GM04503 (cell line): ENCODE measurements at regions not wholly inside any gene's neighbourhood (a gene's known extent, or its start where the extent isn't known, plus 50 kb on each side); places are given as distances from the start of the nearest gene placed in this dataset.
A peak's percentile ranks its signal among the peaks of the same experiment; 100 is the strongest.

Experiments used
- DNase-seq: peaks from one replicate; pipeline ENCODE4 v3.0.0-alpha.2; 2012; ENCODE audit warnings: low read depth

DNA sequence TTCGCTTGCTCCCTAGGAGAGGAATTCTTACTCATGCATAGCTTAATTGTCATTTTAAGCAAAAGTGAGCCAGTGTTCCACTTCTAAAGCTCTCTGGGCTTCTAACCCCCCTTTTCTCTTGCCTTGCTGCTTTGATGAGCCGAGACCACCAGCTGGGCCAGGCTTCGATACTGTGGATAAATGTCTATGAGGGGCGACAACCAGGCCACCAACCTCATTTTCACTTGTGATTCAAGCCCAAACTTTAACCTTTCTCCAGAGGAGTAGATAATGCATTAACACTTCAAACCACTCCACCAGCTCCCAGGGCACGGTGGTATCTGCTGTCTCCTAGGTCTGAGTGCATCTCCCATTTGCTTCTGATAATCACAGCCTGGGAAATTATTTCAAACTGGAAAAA, 205.6 kb downstream of the PSAT1 start:
- no peak for DNase-seq

DNA sequence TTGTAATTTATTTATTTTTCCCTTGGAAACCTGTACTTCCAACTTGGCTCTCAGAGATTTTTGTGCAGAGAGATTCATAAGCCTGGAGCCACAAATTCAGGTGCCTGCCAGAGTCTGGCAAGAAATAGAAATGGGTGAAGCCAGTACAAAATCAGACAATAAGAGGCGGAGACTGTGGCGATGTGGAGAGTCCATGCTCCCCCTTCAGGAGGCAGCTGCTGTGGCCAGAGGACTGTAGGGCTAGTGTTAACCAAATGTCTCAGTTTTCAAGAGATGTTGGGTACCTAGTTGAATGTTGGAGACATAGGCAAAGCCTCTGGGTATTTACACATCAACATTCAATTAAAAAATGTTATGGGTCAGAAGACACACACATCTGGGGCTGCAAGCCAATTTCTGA, 208.6 kb downstream of the PSAT1 start:
- DNase-seq = no peak

GRCh38 chr9:78507037-78507436, 210.1 kb downstream of the PSAT1 start:
- DNase-seq = no peak

- no peak for DNase-seq
Observed at GRCh38 chr9:78510035-78510434, 213.1 kb downstream of the PSAT1 start.

GRCh38 chr9:78515108-78515507, 218.2 kb downstream of the PSAT1 start:
- no peak for DNase-seq

DNA sequence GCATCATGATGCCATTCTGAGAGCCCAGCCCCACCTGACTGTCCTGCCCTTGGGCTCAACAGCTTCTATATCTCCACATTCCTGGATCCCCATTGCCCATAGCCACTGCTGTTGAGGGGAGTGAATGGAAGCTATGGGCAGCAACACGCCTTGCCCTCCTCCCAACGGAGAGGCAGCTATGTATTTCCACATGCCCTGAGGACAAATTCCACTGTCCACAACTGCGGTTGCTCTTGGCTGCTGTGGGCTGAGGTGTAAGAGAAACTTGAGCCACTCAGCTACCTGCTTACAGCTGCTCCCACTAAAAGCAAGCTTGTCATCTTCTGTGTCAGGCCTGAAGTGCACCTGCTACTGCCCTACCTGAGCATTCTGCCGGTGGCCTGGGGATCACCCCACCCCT, 222.9 kb downstream of the PSAT1 start:
- no peak for DNase-seq

DNA sequence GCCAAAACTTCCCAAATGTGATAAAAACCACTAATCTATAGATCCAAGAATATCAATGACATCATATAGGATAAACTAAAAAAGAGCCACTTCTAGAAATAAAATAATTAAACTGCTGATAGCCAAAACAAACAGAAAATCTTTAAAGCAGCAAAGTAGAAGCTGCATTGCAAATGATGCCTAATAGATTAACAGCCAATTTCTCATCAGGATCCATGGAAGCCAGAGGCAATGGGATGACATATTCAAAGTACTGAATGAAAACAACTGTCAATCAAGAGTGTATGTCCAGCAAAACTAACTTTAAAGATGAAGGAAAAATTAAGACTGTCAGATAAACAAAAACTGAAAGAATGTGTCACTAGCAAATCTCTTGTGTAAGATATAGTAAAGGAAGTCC, 224.8 kb downstream of the PSAT1 start:
- no peak for DNase-seq

DNA sequence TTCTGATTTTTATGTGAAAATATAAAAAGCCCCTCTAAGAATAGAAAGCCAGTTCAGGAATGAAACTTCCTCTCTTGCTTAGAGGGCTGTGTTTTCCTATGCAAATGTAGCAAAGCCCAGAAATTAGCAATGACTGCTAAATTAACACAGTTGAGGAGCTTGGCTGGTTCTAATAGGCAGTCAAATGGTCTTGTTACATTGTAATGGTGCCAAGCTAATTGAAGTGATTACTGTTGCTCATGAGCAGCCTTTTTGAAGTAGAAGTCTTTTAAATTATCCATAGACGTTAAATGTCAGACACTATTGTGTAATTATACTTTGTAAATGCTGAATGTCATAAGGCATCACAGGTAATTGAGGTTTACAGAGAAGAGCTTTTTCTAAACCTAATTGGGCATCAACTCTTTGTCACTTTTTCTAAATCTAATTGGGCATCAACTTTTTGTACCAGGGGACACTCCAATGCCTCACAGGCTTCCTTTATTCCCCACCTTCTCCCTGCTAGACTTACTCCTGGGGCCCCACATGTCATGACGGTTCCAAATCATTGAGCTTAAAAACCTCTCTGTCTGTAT, 229.1 kb downstream of the PSAT1 start:
- DNase-seq = no peak

- DNase-seq = no peak
Observed at GRCh38 chr9:78533500-78533899, 236.6 kb downstream of the PSAT1 start.

DNA sequence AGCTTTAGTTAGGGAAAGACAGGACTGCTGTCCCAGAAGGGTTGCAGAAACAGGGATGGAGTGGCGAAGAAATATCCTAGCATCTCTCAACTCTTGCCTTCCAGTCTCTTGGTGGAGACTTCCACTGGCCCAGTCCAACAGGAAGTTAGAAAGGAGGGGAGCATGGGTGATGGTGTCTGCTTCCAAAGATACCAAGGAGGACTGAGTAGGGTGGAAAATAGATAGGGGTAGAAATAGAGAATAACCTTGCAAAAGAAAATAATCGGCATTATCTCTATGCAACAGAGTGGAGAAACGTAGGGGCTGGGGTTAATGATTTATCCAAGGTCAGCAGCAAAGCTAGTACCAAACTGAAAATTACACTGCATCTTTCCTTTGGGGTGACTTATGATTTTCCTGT, 242.3 kb downstream of the PSAT1 start:
- no peak for DNase-seq

GRCh38 chr9:78539904-78540303, 243.0 kb downstream of the PSAT1 start:
- peak; percentile 89 for DNase-seq

GRCh38 chr9:78541868-78542443, 245.0 kb downstream of the PSAT1 start:
- no peak for DNase-seq

DNA sequence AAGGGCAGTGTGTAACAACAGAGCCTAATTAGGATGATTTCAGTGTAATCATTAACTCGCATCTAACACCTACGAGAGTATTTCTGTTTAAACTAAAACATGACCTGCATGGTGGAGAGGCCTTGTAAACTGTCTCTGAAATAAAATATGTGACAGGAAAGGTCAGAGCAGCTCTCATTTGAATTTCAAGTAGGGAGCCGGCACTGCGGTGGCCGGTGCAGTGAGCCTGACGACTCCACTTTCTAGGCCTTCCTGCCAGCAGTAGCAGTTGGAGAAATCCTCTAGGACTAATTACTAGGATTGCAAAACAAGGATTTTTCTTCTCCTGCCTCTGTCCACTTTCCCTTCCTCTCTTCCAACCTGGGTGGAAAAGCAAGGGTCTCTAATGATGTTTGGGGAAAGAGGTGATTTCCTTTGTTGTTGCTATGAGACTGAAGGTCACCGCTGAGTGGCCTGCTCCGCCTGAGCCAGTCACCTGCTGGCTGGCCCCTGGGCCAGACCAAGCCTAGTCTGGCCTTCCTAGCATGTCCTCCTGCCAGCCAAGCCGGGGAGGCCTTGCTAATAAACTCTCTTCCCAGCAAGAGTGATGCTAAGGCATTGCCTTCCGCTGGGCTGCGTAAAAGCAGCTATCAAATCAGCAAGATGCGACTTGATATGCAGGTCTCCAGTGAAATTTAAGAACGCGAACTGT, 245.7 kb downstream of the PSAT1 start:
- DNase-seq = no peak

- DNase-seq = no peak
Observed at GRCh38 chr9:78543353-78543752, 246.4 kb downstream of the PSAT1 start.

- no peak for DNase-seq
Observed at GRCh38 chr9:78544230-78544629, 247.3 kb downstream of the PSAT1 start.

DNA sequence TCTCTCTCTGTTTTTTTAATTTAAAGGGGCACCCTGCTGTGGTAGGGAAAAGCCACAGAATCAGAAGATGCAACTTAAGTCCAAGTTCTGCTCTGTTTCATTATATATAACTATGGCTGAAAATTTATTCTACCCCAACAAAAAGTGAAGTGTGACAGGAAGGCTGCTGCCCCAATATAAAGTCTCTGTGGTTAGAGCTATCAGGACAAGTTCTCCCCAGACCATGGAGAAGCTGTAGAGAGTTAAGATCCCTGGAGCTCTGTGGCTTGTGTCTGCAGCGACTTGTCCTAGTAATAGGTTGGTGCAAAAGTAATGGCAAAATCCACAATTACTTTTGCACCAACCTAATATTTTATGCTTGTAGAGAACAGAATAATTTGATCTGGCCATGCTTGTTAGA, 250.9 kb downstream of the PSAT1 start:
- no peak for DNase-seq

DNA sequence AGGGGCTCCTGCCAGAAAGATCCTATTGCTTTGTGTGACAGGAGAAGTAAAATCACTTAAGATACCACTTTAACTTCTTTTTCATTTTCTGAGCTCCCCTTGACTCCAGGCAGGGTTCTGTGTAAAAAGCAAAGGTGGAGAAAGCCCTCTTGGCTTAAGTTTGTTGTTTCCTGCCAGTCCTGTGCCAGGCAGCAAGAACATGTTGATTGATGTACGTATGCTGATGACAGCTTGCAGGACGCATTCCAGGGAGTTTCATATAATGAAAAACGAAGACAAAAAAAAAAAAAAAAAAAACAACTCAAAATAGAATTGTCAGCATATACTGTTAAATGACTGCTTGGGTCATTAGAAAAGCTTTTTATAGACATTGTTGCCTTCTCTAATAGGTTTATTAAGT, 251.7 kb downstream of the PSAT1 start:
- DNase-seq = no peak

GRCh38 chr9:78549711-78550110, 252.8 kb downstream of the PSAT1 start:
- no peak for DNase-seq

DNA sequence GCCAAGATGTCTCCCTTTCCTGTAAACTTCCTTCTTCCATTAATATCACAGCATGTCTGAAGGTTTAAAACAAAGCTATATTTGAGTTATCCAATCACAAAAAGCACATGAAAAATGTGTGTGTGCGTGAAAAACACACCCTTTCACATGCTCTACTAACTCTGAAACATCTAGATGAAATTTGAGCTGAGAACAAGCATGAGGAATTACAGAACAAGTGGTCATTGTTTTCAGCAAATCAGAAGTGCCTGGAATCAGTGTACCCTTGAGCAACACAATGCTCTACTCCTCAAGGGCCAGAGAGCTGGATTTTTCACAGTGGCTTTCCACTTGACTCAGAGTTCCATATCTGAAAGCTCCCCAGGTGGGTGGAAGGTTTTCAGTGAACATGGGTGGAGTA, 255.9 kb downstream of the PSAT1 start:
- no peak for DNase-seq

GRCh38 chr9:78557540-78557939, 260.6 kb downstream of the PSAT1 start:
- no peak for DNase-seq

DNA sequence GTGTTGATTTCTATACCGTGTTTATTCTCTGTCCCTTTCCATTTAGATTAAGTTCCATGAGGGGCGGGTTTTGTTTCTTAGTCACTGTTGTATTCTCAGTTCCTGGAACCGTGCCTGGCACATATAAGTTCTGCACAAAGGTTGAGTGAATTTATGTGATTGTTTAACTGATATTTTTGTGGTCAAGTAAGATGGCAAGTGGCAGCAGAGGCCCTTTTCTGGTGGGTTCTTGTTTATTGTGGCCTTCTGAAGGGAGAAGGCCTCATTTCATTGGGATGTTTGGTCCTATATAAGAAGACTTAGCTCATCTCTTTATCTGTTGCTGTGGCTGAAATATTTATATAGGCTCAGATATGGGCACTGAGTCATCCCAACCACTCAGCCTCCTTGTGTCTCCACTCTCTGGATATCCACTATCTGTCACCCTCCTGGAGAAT, 262.5 kb downstream of the PSAT1 start:
- DNase-seq = no peak

DNA sequence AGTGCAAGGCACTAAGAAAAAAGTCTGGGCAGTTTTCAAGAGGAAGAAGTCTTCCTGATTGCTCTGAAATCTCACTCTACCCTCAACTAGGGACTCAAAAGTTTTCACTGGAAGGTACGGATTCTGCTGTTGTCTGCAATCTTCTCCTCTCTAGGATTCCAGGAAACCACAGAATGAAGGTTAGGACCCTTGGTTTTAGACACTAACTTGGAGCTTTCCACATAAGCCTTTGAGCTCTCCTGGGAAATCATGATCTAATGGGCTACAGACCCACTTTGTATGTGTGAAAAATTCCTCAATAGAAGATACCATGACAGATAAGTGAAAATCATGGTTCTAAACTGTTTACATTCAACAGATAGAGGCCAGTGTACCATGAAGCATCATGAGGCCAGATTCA, 265.1 kb downstream of the PSAT1 start:
- DNase-seq = no peak

GRCh38 chr9:78563269-78563668, 266.3 kb downstream of the PSAT1 start:
- DNase-seq = no peak

DNA sequence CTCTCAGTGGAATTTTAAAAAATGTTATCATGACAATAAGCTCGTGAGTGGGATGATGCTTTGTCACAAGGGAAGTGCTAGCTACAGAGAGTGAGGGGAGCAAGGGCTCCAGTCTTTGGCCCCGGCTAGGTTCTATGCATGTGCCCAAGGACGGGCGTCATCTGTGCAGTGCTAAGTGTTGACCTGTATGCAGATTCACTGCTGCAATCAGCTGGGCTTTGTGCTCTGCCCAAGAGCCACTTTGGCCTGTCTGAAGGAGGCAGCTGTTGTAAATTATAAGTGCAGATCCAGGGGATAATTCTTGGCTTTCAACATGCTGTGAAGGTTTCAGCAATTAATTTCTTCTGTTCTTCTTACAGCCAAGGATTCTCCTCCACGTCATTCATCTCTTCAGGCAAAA, 268.6 kb downstream of the PSAT1 start:
- no peak for DNase-seq
